ENCODE measurements at regions not wholly inside any gene's neighbourhood (a gene's known extent, or its start where the extent isn't known, plus 50 kb on each side); places are given as distances from the start of the nearest gene placed in this dataset.

DNA sequence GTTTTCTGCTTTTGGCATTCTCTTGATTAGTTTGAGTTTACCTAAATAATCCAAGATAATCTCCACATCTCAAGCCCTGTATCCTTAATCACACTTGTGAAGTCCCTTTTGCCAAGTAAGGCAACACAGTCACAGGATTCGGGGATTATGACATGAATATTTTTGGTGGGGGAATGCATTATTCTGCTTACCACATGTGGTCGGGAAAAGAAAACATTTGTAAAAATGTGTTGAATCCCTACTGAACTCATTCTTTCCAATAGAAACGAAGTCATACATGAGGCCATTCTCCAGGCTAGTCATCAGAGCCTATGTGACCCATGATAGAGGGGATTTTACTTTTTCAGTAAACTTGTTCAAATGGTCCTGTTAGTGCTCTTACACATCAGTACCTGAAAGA is 58.5 kb upstream of the PRICKLE1 start:
- TF ChIP-seq, protein P1, sequence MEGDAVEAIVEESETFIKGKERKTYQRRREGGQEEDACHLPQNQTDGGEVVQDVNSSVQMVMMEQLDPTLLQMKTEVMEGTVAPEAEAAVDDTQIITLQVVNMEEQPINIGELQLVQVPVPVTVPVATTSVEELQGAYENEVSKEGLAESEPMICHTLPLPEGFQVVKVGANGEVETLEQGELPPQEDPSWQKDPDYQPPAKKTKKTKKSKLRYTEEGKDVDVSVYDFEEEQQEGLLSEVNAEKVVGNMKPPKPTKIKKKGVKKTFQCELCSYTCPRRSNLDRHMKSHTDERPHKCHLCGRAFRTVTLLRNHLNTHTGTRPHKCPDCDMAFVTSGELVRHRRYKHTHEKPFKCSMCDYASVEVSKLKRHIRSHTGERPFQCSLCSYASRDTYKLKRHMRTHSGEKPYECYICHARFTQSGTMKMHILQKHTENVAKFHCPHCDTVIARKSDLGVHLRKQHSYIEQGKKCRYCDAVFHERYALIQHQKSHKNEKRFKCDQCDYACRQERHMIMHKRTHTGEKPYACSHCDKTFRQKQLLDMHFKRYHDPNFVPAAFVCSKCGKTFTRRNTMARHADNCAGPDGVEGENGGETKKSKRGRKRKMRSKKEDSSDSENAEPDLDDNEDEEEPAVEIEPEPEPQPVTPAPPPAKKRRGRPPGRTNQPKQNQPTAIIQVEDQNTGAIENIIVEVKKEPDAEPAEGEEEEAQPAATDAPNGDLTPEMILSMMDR (IDR thresholded peaks at IDR 0.05; ENCODE audit: extremely low read depth in 1 of 2, insufficient read depth in 1 of 2, low read depth in 1 of 2, low read length in 2 of 2) = no peak
- TF ChIP-seq MYC (IDR thresholded peaks at IDR 0.05; ENCODE audit: low read depth, low read length) (no peak), POLR2A (IDR thresholded peaks at IDR 0.05; ENCODE audit: low read depth, low read length) (no peak), EZH2 (IDR thresholded peaks at IDR 0.05; ENCODE audit: borderline replicate concordance, low read depth, low read length, severe bottlenecking) (no peak)
- TF ChIP-seq, protein P2, sequence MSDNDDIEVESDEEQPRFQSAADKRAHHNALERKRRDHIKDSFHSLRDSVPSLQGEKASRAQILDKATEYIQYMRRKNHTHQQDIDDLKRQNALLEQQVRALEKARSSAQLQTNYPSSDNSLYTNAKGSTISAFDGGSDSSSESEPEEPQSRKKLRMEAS (IDR thresholded peaks at IDR 0.05; ENCODE audit: insufficient read depth, insufficient read length) = no peak

All from endothelial cell of umbilical vein (primary cell).